ENCODE measurements at regions not wholly inside any gene's neighbourhood (a gene's known extent, or its start where the extent isn't known, plus 50 kb on each side); places are given as distances from the start of the nearest gene placed in this dataset.
"Not testable (repeated sequence)": the region's sequence is repeated elsewhere in the genome, so short reads cannot be mapped to it uniquely, and the experiment has no call there.

DNA sequence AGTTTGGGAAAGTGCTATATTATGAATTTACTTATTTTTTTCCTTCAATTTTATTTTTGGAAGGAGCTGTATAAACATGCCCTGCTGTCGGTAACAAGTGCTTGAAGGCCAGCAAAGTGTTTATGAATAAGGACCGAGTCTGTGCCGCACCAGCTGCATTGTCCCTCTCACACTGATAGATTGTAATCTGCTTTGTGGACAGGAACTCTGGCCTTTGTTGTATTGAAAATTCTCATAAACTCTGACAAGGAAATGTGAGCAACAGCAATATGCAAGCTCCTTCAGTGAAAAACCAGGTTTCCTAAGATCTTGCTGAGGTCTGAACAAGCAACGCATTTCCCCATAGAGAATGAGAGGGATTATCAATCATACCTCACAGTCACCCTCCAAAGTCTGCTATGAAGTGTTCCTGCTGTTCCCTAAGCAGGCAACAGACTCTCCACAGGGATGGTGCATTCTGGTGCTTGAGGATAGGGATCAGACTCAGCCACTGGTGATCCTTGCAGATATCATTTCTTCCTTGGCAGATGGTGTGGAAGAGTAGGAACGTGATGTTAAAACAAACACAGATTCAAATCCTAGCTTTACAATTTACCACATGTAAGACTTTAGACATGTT is 109.6 kb downstream of the KCNJ2 start:
- Histone ChIP-seq H3K27me3 (ENCODE audit: insufficient read depth, low read length) (no peaks in the 10 kb centered on the region), H3K9me3 (ENCODE audit: control insufficient read depth in 1 of 2, low read length in 2 of 2) (no peaks in the 10 kb centered on the region), H3K4me1 (ENCODE audit: insufficient read depth, low read length) (no peaks in the 10 kb centered on the region), H3K36me3 (ENCODE audit: insufficient read depth, low read length) (no peaks in the 10 kb centered on the region), H3K27ac (ENCODE audit: low read depth, low read length) (no peak overlapping the region), H3K4me3 (ENCODE audit: low read length in 2 of 2) (no peak overlapping the region)
- peaks cover 0 to 3% (median 0%) of the 10 kb centered on the region in 8 donors for H3K9me3 Mint-ChIP-seq
- intact Hi-C loops (cut with micrococcal nuclease): no loop called here
- CTCF ChIA-PET (ENCODE audit: partially characterized antibody): no interaction called here
- H3K27me3 Mint-ChIP-seq: peaks cover 0 to 1% of the 10 kb centered on the region in 2 donors
- DNase-seq: no peak
- H3K4me3 Mint-ChIP-seq: no peak overlapping the region
- H3K36me3 Mint-ChIP-seq: no peaks in the 10 kb centered on the region
- H3K4me1 Mint-ChIP-seq: no peaks in the 10 kb centered on the region
- no peak overlapping the region for H3K27ac Mint-ChIP-seq
- POLR2A ChIA-PET (ENCODE audit: partially characterized antibody): no interaction called here

DNA sequence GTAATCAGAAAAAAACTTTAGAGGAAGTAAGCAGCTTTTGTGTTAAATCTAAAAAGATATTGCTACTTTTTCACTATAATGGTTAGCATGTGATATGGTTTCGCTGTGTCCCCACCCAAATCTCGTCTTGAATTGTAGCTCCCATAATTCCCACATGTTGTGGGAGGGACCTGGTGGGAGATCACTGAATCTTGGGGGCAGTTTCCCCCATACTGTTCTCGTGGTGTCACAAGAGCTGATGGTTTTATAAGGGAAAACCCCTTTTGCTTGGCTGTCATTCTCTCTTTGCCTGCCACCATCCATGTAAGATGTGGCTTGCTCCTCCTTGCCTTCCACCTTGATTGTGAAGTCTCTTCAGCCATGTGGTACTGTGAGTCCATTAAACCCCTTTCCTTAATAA is 117.1 kb downstream of the KCNJ2 start:
- H3K27ac ChIP-seq (ENCODE audit: low read depth, low read length): no peak overlapping the region

GRCh38 chr17:70288540-70289290 is 119.4 kb downstream of the KCNJ2 start:
- intact Hi-C loops (cut with micrococcal nuclease): no loop called here
- CTCF ChIA-PET (ENCODE audit: partially characterized antibody): no interaction called here
- H3K9me3 Mint-ChIP-seq: peaks cover 0 to 4% (median 1%) of the 10 kb centered on the region in 8 donors
- no peak overlapping the region for H3K27ac Mint-ChIP-seq
- Histone ChIP-seq H3K27me3 (ENCODE audit: insufficient read depth, low read length) (no peaks in the 10 kb centered on the region), H3K4me3 (ENCODE audit: low read length in 2 of 2) (no peak overlapping the region), H3K27ac (ENCODE audit: low read depth, low read length) (no peak overlapping the region), H3K4me1 (ENCODE audit: insufficient read depth, low read length) (no peaks in the 10 kb centered on the region), H3K36me3 (ENCODE audit: insufficient read depth, low read length) (no peaks in the 10 kb centered on the region), H3K9me3 (ENCODE audit: control insufficient read depth in 1 of 2, low read length in 2 of 2) (no peaks in the 10 kb centered on the region)
- no peak overlapping the region for H3K4me3 Mint-ChIP-seq
- POLR2A ChIA-PET (ENCODE audit: partially characterized antibody): no interaction called here
- no peaks in the 10 kb centered on the region for H3K27me3 Mint-ChIP-seq
- no peaks in the 10 kb centered on the region for H3K36me3 Mint-ChIP-seq
- no peaks in the 10 kb centered on the region for H3K4me1 Mint-ChIP-seq
- no peak for DNase-seq

More for the DNA sequence above, 117.1 kb downstream of the KCNJ2 start:
- Mint-ChIP-seq H3K27ac (no peak overlapping the region), H3K4me3 (no peak overlapping the region), H3K36me3 (no peaks in the 10 kb centered on the region), H3K27me3 (no peaks in the 10 kb centered on the region), H3K9me3 (peaks cover 0 to 3% (median 0%) of the 10 kb centered on the region in 8 donors), H3K4me1 (no peaks in the 10 kb centered on the region)
- Histone ChIP-seq H3K36me3 (ENCODE audit: insufficient read depth, low read length) (no peaks in the 10 kb centered on the region), H3K9me3 (ENCODE audit: control insufficient read depth in 1 of 2, low read length in 2 of 2) (no peaks in the 10 kb centered on the region), H3K27me3 (ENCODE audit: insufficient read depth, low read length) (no peaks in the 10 kb centered on the region), H3K4me3 (ENCODE audit: low read length in 2 of 2) (no peak overlapping the region), H3K4me1 (ENCODE audit: insufficient read depth, low read length) (no peaks in the 10 kb centered on the region)
- ChIA-PET POLR2A (ENCODE audit: partially characterized antibody) (no interaction called here), CTCF (ENCODE audit: partially characterized antibody) (interaction anchor here (0.6 kb wide), 1 partner anchor 1289 kb away, joined by 3 read pairs; no protein-coding TSS in a partner anchor)
- no peak for DNase-seq
- intact Hi-C loops (cut with micrococcal nuclease): no loop called here

- Histone ChIP-seq H3K27ac (ENCODE audit: low read depth, low read length) (no peak overlapping the region), H3K9me3 (ENCODE audit: control insufficient read depth in 1 of 2, low read length in 2 of 2) (no peaks in the 10 kb centered on the region), H3K4me3 (ENCODE audit: low read length in 2 of 2) (no peak overlapping the region), H3K4me1 (ENCODE audit: insufficient read depth, low read length) (no peaks in the 10 kb centered on the region), H3K27me3 (ENCODE audit: insufficient read depth, low read length) (no peaks in the 10 kb centered on the region), H3K36me3 (ENCODE audit: insufficient read depth, low read length) (no peaks in the 10 kb centered on the region)
- DNase-seq: no peak
- ChIA-PET CTCF (ENCODE audit: partially characterized antibody) (no interaction called here), POLR2A (ENCODE audit: partially characterized antibody) (no interaction called here)
- Mint-ChIP-seq H3K27ac (no peak overlapping the region), H3K4me3 (no peak overlapping the region), H3K4me1 (no peaks in the 10 kb centered on the region), H3K36me3 (no peaks in the 10 kb centered on the region), H3K27me3 (no peaks in the 10 kb centered on the region), H3K9me3 (peaks cover 0 to 7% (median 3%) of the 10 kb centered on the region in 8 donors)
- intact Hi-C loops (cut with micrococcal nuclease): no loop called here
Observed at GRCh38 chr17:70290770-70291169, 121.4 kb downstream of the KCNJ2 start.

DNA sequence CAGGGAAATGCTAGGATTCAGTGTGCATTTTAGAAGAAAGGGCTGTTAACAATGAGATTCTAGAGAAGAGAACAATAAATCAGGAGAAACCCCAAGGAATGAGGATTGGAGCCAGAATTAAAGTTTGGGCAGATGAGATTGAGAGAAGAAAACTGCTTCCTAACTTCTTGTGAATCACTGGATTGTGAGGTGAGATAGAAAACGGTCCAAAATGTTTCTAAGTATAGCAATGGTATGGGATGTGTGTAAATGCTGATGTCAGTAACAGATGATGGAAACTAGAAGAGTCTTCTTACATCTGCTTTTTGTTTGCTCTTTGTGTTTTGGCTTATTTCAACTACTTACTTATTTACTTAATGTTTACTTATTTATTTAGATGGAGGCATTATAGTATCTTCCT is 123.0 kb downstream of the KCNJ2 start:
- no peak overlapping the region for H3K4me3 ChIP-seq (ENCODE audit: low read length in 2 of 2)
- H3K36me3 Mint-ChIP-seq: no peaks in the 10 kb centered on the region
- no peak for DNase-seq
- H3K4me3 Mint-ChIP-seq: no peak overlapping the region
- no peaks in the 10 kb centered on the region for H3K9me3 ChIP-seq (ENCODE audit: control insufficient read depth in 1 of 2, low read length in 2 of 2)
- ChIA-PET CTCF (ENCODE audit: partially characterized antibody) (no interaction called here), POLR2A (ENCODE audit: partially characterized antibody) (no interaction called here)
- intact Hi-C loops (cut with micrococcal nuclease): no loop called here
- H3K36me3 ChIP-seq (ENCODE audit: insufficient read depth, low read length): no peaks in the 10 kb centered on the region
- no peaks in the 10 kb centered on the region for H3K27me3 ChIP-seq (ENCODE audit: insufficient read depth, low read length)
- H3K27me3 Mint-ChIP-seq: no peaks in the 10 kb centered on the region
- no peaks in the 10 kb centered on the region for H3K4me1 ChIP-seq (ENCODE audit: insufficient read depth, low read length)
- H3K4me1 Mint-ChIP-seq: no peaks in the 10 kb centered on the region
- H3K27ac Mint-ChIP-seq: no peak overlapping the region
- no peak overlapping the region for H3K27ac ChIP-seq (ENCODE audit: low read depth, low read length)
- peaks cover 0 to 8% (median 4%) of the 10 kb centered on the region in 8 donors for H3K9me3 Mint-ChIP-seq

- H3K4me3 Mint-ChIP-seq; H3K27me3 Mint-ChIP-seq; H3K4me3 ChIP-seq (ENCODE audit: low read length in 2 of 2); H3K4me1 ChIP-seq (ENCODE audit: insufficient read depth, low read length); H3K36me3 Mint-ChIP-seq; H3K4me1 Mint-ChIP-seq; intact Hi-C loops (cut with micrococcal nuclease); CTCF ChIA-PET (ENCODE audit: partially characterized antibody); H3K36me3 ChIP-seq (ENCODE audit: insufficient read depth, low read length); DNase-seq; H3K9me3 ChIP-seq (ENCODE audit: control insufficient read depth in 1 of 2, low read length in 2 of 2); H3K9me3 Mint-ChIP-seq; H3K27ac Mint-ChIP-seq; POLR2A ChIA-PET (ENCODE audit: partially characterized antibody); H3K27me3 ChIP-seq (ENCODE audit: insufficient read depth, low read length); H3K27ac ChIP-seq (ENCODE audit: low read depth, low read length): not testable (repeated sequence)
Observed at GRCh38 chr17:70293564-70294310, 124.4 kb downstream of the KCNJ2 start.

DNA sequence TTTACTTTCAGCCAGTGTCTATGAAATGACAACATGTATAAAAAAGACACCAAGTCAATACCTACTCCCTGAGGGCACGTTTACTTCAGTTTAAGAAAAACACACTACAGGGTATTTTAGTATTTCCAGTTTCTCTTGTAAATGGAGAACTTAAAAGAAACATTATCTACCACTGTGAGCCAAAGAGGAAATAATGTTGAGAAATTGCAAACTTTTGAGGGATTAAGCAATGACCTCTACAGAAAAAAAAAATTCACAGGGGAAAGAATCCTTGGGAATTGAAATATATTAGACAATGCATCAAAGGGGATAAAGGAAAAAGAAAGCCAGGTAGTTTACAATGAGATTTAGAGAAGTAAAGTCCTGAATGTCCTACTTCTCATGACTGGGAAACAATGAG is 126.0 kb downstream of the KCNJ2 start:
- Mint-ChIP-seq H3K36me3 (no peaks in the 10 kb centered on the region), H3K27ac (no peak overlapping the region), H3K4me3 (no peak overlapping the region), H3K9me3 (peaks cover 0 to 13% (median 3%) of the 10 kb centered on the region in 8 donors), H3K27me3 (no peaks in the 10 kb centered on the region), H3K4me1 (peaks cover 0 to 6% (median 2%) of the 10 kb centered on the region in 4 donors)
- ChIA-PET POLR2A (ENCODE audit: partially characterized antibody) (no interaction called here), CTCF (ENCODE audit: partially characterized antibody) (no interaction called here)
- no peaks in the 10 kb centered on the region for H3K36me3 ChIP-seq (ENCODE audit: insufficient read depth, low read length)
- no peak for DNase-seq
- H3K9me3 ChIP-seq (ENCODE audit: control insufficient read depth in 1 of 2, low read length in 2 of 2): no peaks in the 10 kb centered on the region
- H3K27ac ChIP-seq (ENCODE audit: low read depth, low read length): no peak overlapping the region
- H3K27me3 ChIP-seq (ENCODE audit: insufficient read depth, low read length): no peaks in the 10 kb centered on the region
- intact Hi-C loops (cut with micrococcal nuclease): no loop called here
- no peaks in the 10 kb centered on the region for H3K4me1 ChIP-seq (ENCODE audit: insufficient read depth, low read length)
- H3K4me3 ChIP-seq (ENCODE audit: low read length in 2 of 2): no peak overlapping the region

All from CD4-positive, alpha-beta memory T cell (primary cell).